RWPE2 (cell line): ENCODE measurements at regions not wholly inside any gene's neighbourhood (a gene's known extent, or its start where the extent isn't known, plus 50 kb on each side); places are given as distances from the start of the nearest gene placed in this dataset.

Experiments
- ATAC-seq: fragments of 200-7000 bp; cut with Tn5 transposase; 3 replicates; pipeline ENCODE4 v1.9.1; 2021; ENCODE audit warnings: low read depth
- DNase-seq: peaks from one replicate; pipeline ENCODE4 v3.0.0-alpha.2; 2020; ENCODE audit warnings: low spot score
- H3K27ac ChIP-seq: fragments of 450-650 bp; 2 replicates; pipeline ENCODE4 v1.5.1; 2017; ENCODE audit warnings: mild to moderate bottlenecking; ENCODE audit not compliant: poor library complexity, severe bottlenecking
- H3K27me3 ChIP-seq: fragments of 250-450 bp; sonication (Bioruptor Pico); 2 replicates; pipeline ENCODE4 v1.5.1; 2021; ENCODE audit warnings: mild to moderate bottlenecking, moderate library complexity; ENCODE audit not compliant: insufficient read depth, poor library complexity, severe bottlenecking
- H3K36me3 ChIP-seq: fragments of 250-450 bp; sonication (Bioruptor Pico); 2 replicates; pipeline ENCODE4 v1.5.1; 2020; ENCODE audit warnings: low read depth, mild to moderate bottlenecking, moderate library complexity
- H3K4me1 ChIP-seq: fragments of 250-450 bp; sonication (Bioruptor Pico); 2 replicates; pipeline ENCODE4 v1.5.1; 2021; ENCODE audit warnings: mild to moderate bottlenecking, moderate library complexity; ENCODE audit not compliant: insufficient read depth, poor library complexity, severe bottlenecking
- H3K4me3 ChIP-seq: fragments of 250-450 bp; sonication (Bioruptor Pico); 2 replicates; pipeline ENCODE4 v1.5.1; 2021; ENCODE audit warnings: mild to moderate bottlenecking, moderate library complexity; ENCODE audit not compliant: severe bottlenecking
- H3K9me3 ChIP-seq: fragments of 250-450 bp; sonication (Bioruptor Pico); 2 replicates; pipeline ENCODE4 v1.5.1; 2021; ENCODE audit warnings: mild to moderate bottlenecking, moderate library complexity; ENCODE audit not compliant: severe bottlenecking
- TF ChIP-seq, protein P1 (sequence below): fragments of 450-650 bp; IDR thresholded peaks from one replicate; pipeline ENCODE4 v1.5.1; 2017; ENCODE audit warnings: mild to moderate bottlenecking, moderate library complexity; ENCODE audit not compliant: poor library complexity, severe bottlenecking

DNA sequence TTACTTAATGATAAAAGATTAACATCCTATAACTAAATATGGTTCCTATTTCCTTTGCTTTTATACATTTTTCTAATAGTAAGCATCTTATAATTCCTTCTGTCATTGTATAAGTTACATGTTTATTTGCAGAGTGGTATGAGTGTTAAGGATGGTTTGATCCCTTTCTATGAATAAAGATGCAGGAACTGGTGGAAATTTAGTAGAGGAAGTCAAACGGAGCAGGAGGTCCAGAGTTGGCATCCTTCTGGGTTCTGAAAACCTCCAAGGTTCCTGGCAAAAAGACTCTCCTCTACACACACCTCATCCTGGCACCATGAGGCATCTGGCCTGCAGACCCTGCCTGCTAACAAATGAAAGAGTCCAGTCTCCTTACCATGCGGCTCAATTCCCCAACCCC is 296.8 kb downstream of the SOX9 start:
- H3K36me3 ChIP-seq: peaks cover 47% of the 10 kb centered on the region
- H3K4me3 ChIP-seq: no peak overlapping the region
- H3K27ac ChIP-seq: peak overlapping the region; percentile 93
- peaks cover 15% of the 10 kb centered on the region for H3K9me3 ChIP-seq
- TF ChIP-seq, protein P1, sequence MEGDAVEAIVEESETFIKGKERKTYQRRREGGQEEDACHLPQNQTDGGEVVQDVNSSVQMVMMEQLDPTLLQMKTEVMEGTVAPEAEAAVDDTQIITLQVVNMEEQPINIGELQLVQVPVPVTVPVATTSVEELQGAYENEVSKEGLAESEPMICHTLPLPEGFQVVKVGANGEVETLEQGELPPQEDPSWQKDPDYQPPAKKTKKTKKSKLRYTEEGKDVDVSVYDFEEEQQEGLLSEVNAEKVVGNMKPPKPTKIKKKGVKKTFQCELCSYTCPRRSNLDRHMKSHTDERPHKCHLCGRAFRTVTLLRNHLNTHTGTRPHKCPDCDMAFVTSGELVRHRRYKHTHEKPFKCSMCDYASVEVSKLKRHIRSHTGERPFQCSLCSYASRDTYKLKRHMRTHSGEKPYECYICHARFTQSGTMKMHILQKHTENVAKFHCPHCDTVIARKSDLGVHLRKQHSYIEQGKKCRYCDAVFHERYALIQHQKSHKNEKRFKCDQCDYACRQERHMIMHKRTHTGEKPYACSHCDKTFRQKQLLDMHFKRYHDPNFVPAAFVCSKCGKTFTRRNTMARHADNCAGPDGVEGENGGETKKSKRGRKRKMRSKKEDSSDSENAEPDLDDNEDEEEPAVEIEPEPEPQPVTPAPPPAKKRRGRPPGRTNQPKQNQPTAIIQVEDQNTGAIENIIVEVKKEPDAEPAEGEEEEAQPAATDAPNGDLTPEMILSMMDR: no peak
- DNase-seq (no peak), ATAC-seq (no peak)
- peaks cover 50% of the 10 kb centered on the region for H3K4me1 ChIP-seq
- H3K27me3 ChIP-seq: no peaks in the 10 kb centered on the region

DNA sequence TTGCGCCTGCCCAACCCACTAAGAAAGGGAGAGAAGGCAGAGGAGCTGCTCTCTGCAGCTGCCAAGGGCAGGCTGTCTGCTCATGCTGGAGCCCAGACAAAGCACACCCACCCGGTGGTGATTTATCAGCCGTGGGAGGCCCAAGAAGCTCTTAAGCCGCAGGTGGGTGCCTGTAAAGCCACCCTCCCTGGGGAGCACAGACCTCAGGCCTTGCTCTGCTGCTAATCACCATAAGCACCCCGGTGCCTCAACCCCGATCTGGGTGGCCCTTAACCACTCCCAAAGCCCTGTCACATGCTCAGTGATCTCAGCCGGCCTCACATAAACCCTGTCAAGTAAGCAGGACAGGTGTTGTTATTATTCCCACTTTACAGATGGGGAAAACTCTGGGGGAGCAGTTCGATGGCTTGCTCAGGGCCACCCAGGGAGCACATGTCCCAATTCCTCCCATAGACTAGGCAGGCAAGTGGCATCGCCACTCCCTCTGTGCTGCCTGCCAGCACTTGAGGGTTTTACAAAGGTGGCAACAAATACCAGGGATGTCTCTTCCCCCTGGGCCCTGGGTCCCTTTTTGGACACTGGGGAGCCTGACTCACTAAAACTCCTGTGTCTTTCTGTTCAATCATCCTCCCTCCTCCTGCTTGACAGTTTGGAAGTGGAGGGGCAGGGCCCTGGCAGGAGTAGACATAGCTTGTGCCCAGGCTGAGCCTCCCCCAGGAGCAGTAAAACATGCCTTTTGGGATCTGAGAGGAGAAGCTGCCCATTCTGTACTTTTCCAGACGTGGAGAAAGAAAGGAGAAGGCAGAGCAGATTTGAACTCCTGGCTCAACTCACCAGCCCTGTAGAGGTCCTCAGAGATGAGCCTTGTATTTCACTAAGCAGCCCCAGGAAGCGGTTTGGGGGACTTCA is 299.3 kb downstream of the SOX9 start:
- Histone ChIP-seq H3K36me3 (peaks cover 38% of the 10 kb centered on the region), H3K27me3 (no peaks in the 10 kb centered on the region), H3K9me3 (peaks cover 15% of the 10 kb centered on the region), H3K4me1 (peaks cover 58% of the 10 kb centered on the region), H3K4me3 (no peak overlapping the region), H3K27ac (peak overlapping the region; percentile 93)
- TF ChIP-seq, protein P1: no peak
- no peak for DNase-seq
- no peak for ATAC-seq

DNA sequence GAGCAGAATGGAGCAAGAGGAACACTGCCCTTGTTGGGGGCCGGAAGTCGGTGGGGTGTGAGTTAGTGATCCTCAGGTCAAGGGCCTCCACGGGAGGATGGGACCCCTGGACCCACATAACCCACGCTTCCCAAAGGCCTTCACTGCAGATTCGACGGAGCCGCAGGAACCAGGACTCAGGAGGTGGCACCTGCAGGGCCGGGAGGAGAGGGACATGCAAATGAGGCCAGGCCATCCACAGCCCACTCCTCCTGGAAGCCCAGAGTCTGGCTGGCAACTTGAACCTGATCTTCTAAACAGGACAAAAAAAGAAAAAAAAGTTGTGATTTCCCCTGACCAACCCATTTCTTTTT is 299.9 kb downstream of the SOX9 start:
- TF ChIP-seq, protein P1: no peak
- DNase-seq (no peak), ATAC-seq (no peak)
- Histone ChIP-seq H3K4me1 (peaks cover 52% of the 10 kb centered on the region), H3K9me3 (peaks cover 15% of the 10 kb centered on the region), H3K36me3 (peaks cover 38% of the 10 kb centered on the region), H3K27me3 (no peaks in the 10 kb centered on the region), H3K27ac (peak overlapping the region; percentile 93), H3K4me3 (no peak overlapping the region)

DNA sequence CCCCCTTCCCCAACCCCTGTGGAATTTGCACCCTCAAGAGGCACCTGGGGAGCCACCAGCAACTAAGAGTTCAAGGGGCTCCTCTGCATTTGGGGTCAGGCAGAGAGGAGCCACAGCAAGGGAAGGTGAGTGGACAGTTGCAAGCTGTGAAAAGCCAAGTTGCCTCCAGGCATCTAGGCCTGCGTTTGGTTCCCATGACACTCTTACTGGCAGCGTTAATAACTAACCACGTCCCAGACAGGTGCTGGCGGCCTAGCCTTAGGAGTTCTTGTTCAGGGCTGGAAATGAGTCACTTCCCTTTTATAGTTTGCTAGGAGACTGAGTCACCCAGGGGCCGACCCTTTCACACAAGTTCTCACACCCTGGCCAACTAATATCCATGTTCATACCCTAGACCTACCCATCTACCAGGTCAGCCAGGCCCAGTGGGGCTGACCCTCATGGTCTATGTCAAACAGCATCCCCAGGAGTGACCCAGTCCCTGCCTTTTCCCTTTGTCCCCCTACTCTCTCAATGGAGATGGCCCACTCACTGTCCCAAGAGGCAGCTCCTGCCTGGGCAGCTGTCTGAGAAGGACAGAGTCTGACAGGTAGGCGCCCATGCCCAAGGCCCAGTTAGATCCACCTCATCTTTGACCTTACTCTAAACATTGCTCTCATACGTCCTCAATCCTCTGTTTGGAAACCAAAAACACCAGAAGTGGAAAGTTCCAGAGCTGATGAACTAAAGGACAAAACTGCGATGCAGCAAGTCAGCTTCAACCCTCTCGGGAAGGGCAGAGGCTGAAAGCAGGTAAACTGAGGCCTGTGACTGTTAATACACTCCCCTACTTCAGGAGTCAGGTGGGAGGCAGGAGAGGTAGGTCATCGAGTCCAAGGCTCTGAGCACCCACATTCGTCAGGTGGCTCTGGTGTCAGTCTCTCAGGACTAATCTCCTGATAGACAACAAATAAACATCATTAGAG is 300.6 kb downstream of the SOX9 start:
- H3K27ac ChIP-seq: peak overlapping the region; percentile 93
- DNase-seq: peak; percentile 97

More for the DNA sequence above, 300.6 kb downstream of the SOX9 start:
- Histone ChIP-seq H3K4me3 (no peak overlapping the region), H3K27me3 (no peaks in the 10 kb centered on the region), H3K4me1 (peaks cover 46% of the 10 kb centered on the region), H3K36me3 (peaks cover 38% of the 10 kb centered on the region), H3K9me3 (peaks cover 15% of the 10 kb centered on the region)
- ATAC-seq: peak; percentile 85
- TF ChIP-seq, protein P1: no peak
